A549 (cell line): ENCODE measurements at regions not wholly inside any gene's neighbourhood (a gene's known extent, or its start where the extent isn't known, plus 50 kb on each side); places are given as distances from the start of the nearest gene placed in this dataset.
A peak's percentile ranks its signal among the peaks of the same experiment; 100 is the strongest.

Experiments
- ATAC-seq, 2 experiments: fragments of 200-7000 bp in 1 of 2; fragments of >200 bp in 1 of 2; cut with Nextera tagmentation in 1 of 2; cut with Tn5 transposase in 1 of 2; 3 replicates each; pipeline versions ENCODE4 v1.8.0 to v1.9.1; 2018 to 2020; ENCODE audit warnings: mild to moderate bottlenecking in 1 of 2, moderate library complexity in 1 of 2
- CTCF ChIA-PET: fragments of 300-600 bp; sonication (Branson Sonifier 250); formaldehyde crosslinking; extraction: SDS; loops from one replicate; lab custom pipeline; 2021; ENCODE audit warnings: antibody characterized with exemption, inconsistent platforms; lab: Yijun Ruan, JAX
- POLR2A ChIA-PET: fragments of 350-600 bp; formaldehyde crosslinking; extraction: SDS; loops from one replicate; lab custom pipeline; 2021; ENCODE audit warnings: antibody characterized with exemption, inconsistent platforms; lab: Yijun Ruan, JAX
- DNase-seq, 2 experiments: peaks; one replicate each; pipeline versions ENCODE4 v3.0.0 to v3.0.0-alpha.2; 2011 to 2016; ENCODE audit warnings: low read depth in 1 of 2, low spot score in 1 of 2
- FAIRE-seq: peaks from 2 replicates; lab custom pipeline; 2011; peaks lifted over from hg19 to GRCh38; lab: Jason Lieb, UNC
- H3K27ac ChIP-seq, 2 experiments: fragments of >200 bp; sonication (Bioruptor Twin); formaldehyde crosslinking; 3 replicates each; pipeline ENCODE4 v1.5.1; 2016 to 2017
- H3K4me1 ChIP-seq: fragments of >200 bp; sonication (Bioruptor Twin); formaldehyde crosslinking; 3 replicates; pipeline ENCODE4 v1.6.1; 2016
- H3K4me2 ChIP-seq: fragments of >200 bp; sonication (Bioruptor Twin); formaldehyde crosslinking; 3 replicates; pipeline ENCODE4 v1.6.1; 2016
- H3K4me3 ChIP-seq: fragments of >200 bp; sonication (Bioruptor Twin); formaldehyde crosslinking; 3 replicates; pipeline ENCODE4 v1.5.1; 2016
- H3K9me3 ChIP-seq: fragments of >200 bp; sonication (Bioruptor Twin); formaldehyde crosslinking; 3 replicates; pipeline ENCODE4 v1.6.1; 2016
- CBX8 ChIP-seq: fragments of 200-600 bp; sonication (generic); IDR thresholded peaks from 2 replicates; pipeline ENCODE4 v1.6.1; 2016
- CHD2 ChIP-seq: fragments of 150-350 bp; IDR thresholded peaks from 2 replicates; pipeline ENCODE4 v1.6.1; 2014; ENCODE audit warnings: low read length; ENCODE audit not compliant: partially characterized antibody
- EHF ChIP-seq: fragments of 250-450 bp; sonication (Bioruptor Pico); IDR thresholded peaks from 2 replicates; pipeline ENCODE4 v1.5.0; 2020; ENCODE audit warnings: mild to moderate bottlenecking
- EHMT2 ChIP-seq: fragments of 200-600 bp; sonication (generic); IDR thresholded peaks from 2 replicates; pipeline ENCODE4 v1.6.1; 2016; ENCODE audit warnings: antibody characterized with exemption, low read depth, mild to moderate bottlenecking, moderate library complexity
- FOSL2 ChIP-seq, 2 experiments: fragments of 450-650 bp in 1 of 2; fragments of >200 bp in 1 of 2; sonication (Bioruptor Twin) in 1 of 2; formaldehyde crosslinking; IDR thresholded peaks; 2 replicates each; pipeline versions ENCODE4 v1.5.0 to v1.6.1; 2016 to 2020; ENCODE audit warnings: mild to moderate bottlenecking in 1 of 2, moderate library complexity in 1 of 2
- GATA3 ChIP-seq: IDR thresholded peaks from 2 replicates; pipeline ENCODE4 v1.6.1; 2012; ENCODE audit warnings: borderline replicate concordance
- HDAC2 ChIP-seq: fragments of 200-600 bp; sonication (generic); IDR thresholded peaks from 2 replicates; pipeline ENCODE4 v1.6.1; 2016
- HEYL ChIP-seq: fragments of 250-450 bp; sonication (Bioruptor Pico); IDR thresholded peaks from 2 replicates; pipeline ENCODE4 v1.8.0; 2021; ENCODE audit warnings: mild to moderate bottlenecking, moderate library complexity
- HOXB13 ChIP-seq: fragments of 250-450 bp; sonication (Bioruptor Pico); IDR thresholded peaks from 2 replicates; pipeline ENCODE4 v1.5.0; 2020; ENCODE audit warnings: low read depth, mild to moderate bottlenecking, moderate library complexity
- HOXB5 ChIP-seq: fragments of 250-450 bp; sonication (Bioruptor Pico); IDR thresholded peaks from 2 replicates; pipeline ENCODE4 v1.5.0; 2020; ENCODE audit warnings: mild to moderate bottlenecking, moderate library complexity
- JUNB ChIP-seq: fragments of >200 bp; sonication (Bioruptor Twin); formaldehyde crosslinking; IDR thresholded peaks from 2 replicates; pipeline ENCODE4 v1.6.1; 2016
- KDM1A ChIP-seq: fragments of 200-600 bp; sonication (generic); IDR thresholded peaks from 2 replicates; pipeline ENCODE4 v1.6.1; 2016; ENCODE audit warnings: low read depth, mild to moderate bottlenecking
- KDM5A ChIP-seq: fragments of 200-600 bp; sonication (generic); IDR thresholded peaks from 2 replicates; pipeline ENCODE4 v1.6.1; 2016; ENCODE audit warnings: antibody characterized with exemption, mild to moderate bottlenecking
- MAFK ChIP-seq: fragments of 450-650 bp; IDR thresholded peaks from 2 replicates; pipeline ENCODE4 v1.6.1; 2014; ENCODE audit not compliant: partially characterized antibody
- MYC ChIP-seq: IDR thresholded peaks from 2 replicates; pipeline ENCODE4 v1.6.1; 2012; ENCODE audit warnings: mild to moderate bottlenecking, inconsistent platforms, low read length, improper control_type of control experiment, borderline replicate concordance
- NR3C1 ChIP-seq: fragments of >200 bp; sonication (Bioruptor Twin); formaldehyde crosslinking; IDR thresholded peaks from 3 replicates; pipeline ENCODE4 v1.6.1; 2017
- PHF8 ChIP-seq: fragments of 200-600 bp; sonication (generic); IDR thresholded peaks from 2 replicates; pipeline ENCODE4 v1.6.1; 2016; ENCODE audit warnings: low read depth, mild to moderate bottlenecking, antibody characterized with exemption, moderate library complexity, borderline replicate concordance
- POLR2AphosphoS2 ChIP-seq: conservative IDR thresholded peaks from 2 replicates; pipeline ENCODE4 v1.6.1; 2012; ENCODE audit warnings: low read length, improper control_type of control experiment, inconsistent platforms
- RARB ChIP-seq: fragments of 250-450 bp; sonication (Bioruptor Pico); IDR thresholded peaks from 2 replicates; pipeline ENCODE4 v1.8.0; 2021; ENCODE audit warnings: mild to moderate bottlenecking, moderate library complexity
- RFX5 ChIP-seq: fragments of 450-650 bp; IDR thresholded peaks from 2 replicates; pipeline ENCODE4 v1.7.1; 2014; ENCODE audit warnings: antibody characterized with exemption, mild to moderate bottlenecking, moderate library complexity
- RNF2 ChIP-seq: fragments of 200-600 bp; sonication (generic); IDR thresholded peaks from 2 replicates; pipeline ENCODE4 v1.6.1; 2016; ENCODE audit warnings: low read depth, mild to moderate bottlenecking, antibody characterized with exemption, moderate library complexity, borderline replicate concordance
- SMC3 ChIP-seq: fragments of >200 bp; sonication (Bioruptor Twin); formaldehyde crosslinking; IDR thresholded peaks from 3 replicates; pipeline ENCODE4 v1.6.1; 2018; ENCODE audit warnings: inconsistent platforms
- SREBF2 ChIP-seq: fragments of 450-650 bp; IDR thresholded peaks from 2 replicates; pipeline ENCODE4 v1.6.1; 2014; ENCODE audit warnings: mild to moderate bottlenecking, moderate library complexity
- TFCP2L1 ChIP-seq: fragments of 250-450 bp; sonication (Bioruptor Pico); IDR thresholded peaks from 2 replicates; pipeline ENCODE4 v1.5.0; 2021; ENCODE audit warnings: mild to moderate bottlenecking
- TP53 ChIP-seq: fragments of 250-450 bp; sonication (Bioruptor Pico); IDR thresholded peaks from 2 replicates; pipeline ENCODE4 v1.5.0; 2021; ENCODE audit warnings: mild to moderate bottlenecking, moderate library complexity
- ZNF302 ChIP-seq: fragments of 250-450 bp; sonication (Bioruptor Pico); IDR thresholded peaks from 2 replicates; pipeline ENCODE4 v1.9.0; 2021; ENCODE audit warnings: inconsistent platforms, mild to moderate bottlenecking, moderate library complexity
- WGBS: methylation state at CpG from one replicate; pipeline ENCODE4 v1.1.6; 2017; ENCODE audit errors: missing lambda C conversion rate; 5-methylcytosine and 5-hydroxymethylcytosine counted together
- TF ChIP-seq, protein P1 (sequence below): fragments of 450-650 bp; IDR thresholded peaks from 2 replicates; pipeline ENCODE4 v1.6.1; 2014; ENCODE audit warnings: antibody characterized with exemption
- TF ChIP-seq, protein P2 (sequence below): fragments of >200 bp; sonication (Bioruptor Twin); formaldehyde crosslinking; IDR thresholded peaks from 3 replicates; pipeline ENCODE4 v1.6.1; 2016
- TF ChIP-seq, protein P3 (sequence below): IDR thresholded peaks from 2 replicates; pipeline ENCODE4 v1.6.1; 2012
- TF ChIP-seq, protein P4 (sequence below): fragments of 250-450 bp; sonication (Bioruptor Pico); IDR thresholded peaks from 2 replicates; pipeline ENCODE4 v1.5.0; 2021; ENCODE audit warnings: mild to moderate bottlenecking, moderate library complexity, borderline replicate concordance
- TF ChIP-seq, protein P5 (sequence below): fragments of >200 bp; sonication (Bioruptor Twin); formaldehyde crosslinking; IDR thresholded peaks from 2 replicates; pipeline ENCODE4 v1.6.1; 2016

DNA sequence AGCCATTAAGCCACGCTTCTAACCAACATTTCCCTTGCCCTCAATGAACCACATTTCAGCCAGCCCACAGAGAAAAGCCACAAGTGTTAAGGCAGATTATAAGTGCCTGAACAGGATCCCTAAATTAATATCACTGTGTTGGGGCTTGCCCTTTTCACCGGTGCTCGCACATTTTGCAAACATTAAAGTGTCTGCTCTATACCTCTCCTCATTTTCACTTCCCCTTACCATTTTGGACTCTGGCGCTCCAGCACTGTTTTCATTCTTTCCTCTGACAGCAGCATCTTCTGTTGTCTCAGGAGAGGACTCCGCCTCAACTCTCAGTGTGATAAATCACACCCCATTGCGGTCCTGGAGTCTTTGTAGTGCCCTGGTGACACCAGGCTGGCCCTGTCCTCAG is 274.2 kb downstream of the BAMBI start:
- H3K9me3 ChIP-seq = peaks cover 9% of the 10 kb centered on the region; the same call in 1 of the 3 replicates
- peaks cover 22% of the 10 kb centered on the region for H3K4me1 ChIP-seq
- no peak overlapping the region for H3K4me3 ChIP-seq
- ChIA-PET POLR2A (no interaction called here), CTCF (no interaction called here)
- no peak overlapping the region for H3K4me2 ChIP-seq
- FAIRE-seq (no peak), DNase-seq (no peak), ATAC-seq (no peak)
- TF ChIP-seq CBX8 = no peak
- TF ChIP-seq MAFK = no peak
- no peak for TF ChIP-seq TFCP2L1 (CRISPR knock-in tag)
- TF ChIP-seq HDAC2 = no peak
- TF ChIP-seq RARB (CRISPR knock-in tag) = no peak
- TF ChIP-seq HOXB5 (CRISPR knock-in tag) = no peak
- TF ChIP-seq FOSL2 (IDR thresholded peaks at IDR 0.05) = no peak
- TF ChIP-seq FOSL2 (CRISPR knock-in tag; IDR thresholded peaks at IDR 0.05) = no peak
- TF ChIP-seq PHF8 = no peak
- no peak for TF ChIP-seq RNF2
- TF ChIP-seq KDM1A = no peak
- no peak for TF ChIP-seq SMC3
- no peak for TF ChIP-seq POLR2AphosphoS2
- TF ChIP-seq, protein P1, sequence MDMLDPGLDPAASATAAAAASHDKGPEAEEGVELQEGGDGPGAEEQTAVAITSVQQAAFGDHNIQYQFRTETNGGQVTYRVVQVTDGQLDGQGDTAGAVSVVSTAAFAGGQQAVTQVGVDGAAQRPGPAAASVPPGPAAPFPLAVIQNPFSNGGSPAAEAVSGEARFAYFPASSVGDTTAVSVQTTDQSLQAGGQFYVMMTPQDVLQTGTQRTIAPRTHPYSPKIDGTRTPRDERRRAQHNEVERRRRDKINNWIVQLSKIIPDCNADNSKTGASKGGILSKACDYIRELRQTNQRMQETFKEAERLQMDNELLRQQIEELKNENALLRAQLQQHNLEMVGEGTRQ = no peak
- H3K27ac ChIP-seq = peak overlapping the region; percentile 7 to 55; a peak in 4 of 6 replicates
- WGBS = 80% methylated on average over 6 of the region's 6 CpGs

DNA sequence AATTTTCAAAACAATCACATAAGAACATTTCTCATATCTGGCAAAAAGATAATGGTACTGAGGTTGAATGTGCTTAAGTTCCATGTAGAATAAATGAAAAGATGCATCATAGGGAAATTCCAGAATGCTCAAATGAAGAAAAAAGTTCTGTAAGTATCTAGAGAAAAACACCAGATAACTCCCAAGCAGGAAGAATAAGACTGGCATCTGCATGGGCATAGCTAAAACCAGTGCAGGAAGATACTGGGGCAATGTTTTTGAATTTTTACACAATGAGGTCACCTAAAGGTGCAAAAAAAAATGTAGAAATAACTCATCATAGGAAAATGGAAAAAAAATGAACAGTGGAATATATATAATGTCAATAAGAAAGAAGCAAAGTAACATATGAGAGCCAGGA is 275.2 kb downstream of the BAMBI start:
- DNase-seq (no peak), FAIRE-seq (no peak)
- Histone ChIP-seq H3K27ac (no peak overlapping the region; a peak in 1 of 6 replicates), H3K4me1 (peaks cover 22% of the 10 kb centered on the region), H3K9me3 (peaks cover 9% of the 10 kb centered on the region; the same call in 1 of the 3 replicates)
- CTCF ChIA-PET = interaction anchor here (0.9 kb wide), 1 partner anchor 14 kb away, joined by 3 read pairs; no protein-coding TSS in a partner anchor
- POLR2A ChIA-PET = no interaction called here
- TF ChIP-seq GATA3 (no peak), EHMT2 (no peak), TP53 (no peak), HOXB13 (no peak), EHF (CRISPR knock-in tag) (no peak), RFX5 (no peak), KDM5A (no peak), CHD2 (no peak), ZNF302 (CRISPR knock-in tag) (no peak), NR3C1 (no peak), JUNB (no peak), SREBF2 (no peak), MYC (no peak), HEYL (no peak), MAFK (no peak)
- TF ChIP-seq, protein P2, sequence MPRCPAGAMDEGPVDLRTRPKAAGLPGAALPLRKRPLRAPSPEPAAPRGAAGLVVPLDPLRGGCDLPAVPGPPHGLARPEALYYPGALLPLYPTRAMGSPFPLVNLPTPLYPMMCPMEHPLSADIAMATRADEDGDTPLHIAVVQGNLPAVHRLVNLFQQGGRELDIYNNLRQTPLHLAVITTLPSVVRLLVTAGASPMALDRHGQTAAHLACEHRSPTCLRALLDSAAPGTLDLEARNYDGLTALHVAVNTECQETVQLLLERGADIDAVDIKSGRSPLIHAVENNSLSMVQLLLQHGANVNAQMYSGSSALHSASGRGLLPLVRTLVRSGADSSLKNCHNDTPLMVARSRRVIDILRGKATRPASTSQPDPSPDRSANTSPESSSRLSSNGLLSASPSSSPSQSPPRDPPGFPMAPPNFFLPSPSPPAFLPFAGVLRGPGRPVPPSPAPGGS = no peak
- TF ChIP-seq, protein P3, sequence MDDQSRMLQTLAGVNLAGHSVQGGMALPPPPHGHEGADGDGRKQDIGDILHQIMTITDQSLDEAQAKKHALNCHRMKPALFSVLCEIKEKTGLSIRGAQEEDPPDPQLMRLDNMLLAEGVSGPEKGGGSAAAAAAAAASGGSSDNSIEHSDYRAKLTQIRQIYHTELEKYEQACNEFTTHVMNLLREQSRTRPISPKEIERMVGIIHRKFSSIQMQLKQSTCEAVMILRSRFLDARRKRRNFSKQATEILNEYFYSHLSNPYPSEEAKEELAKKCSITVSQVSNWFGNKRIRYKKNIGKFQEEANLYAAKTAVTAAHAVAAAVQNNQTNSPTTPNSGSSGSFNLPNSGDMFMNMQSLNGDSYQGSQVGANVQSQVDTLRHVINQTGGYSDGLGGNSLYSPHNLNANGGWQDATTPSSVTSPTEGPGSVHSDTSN = no peak
- TF ChIP-seq, protein P4, sequence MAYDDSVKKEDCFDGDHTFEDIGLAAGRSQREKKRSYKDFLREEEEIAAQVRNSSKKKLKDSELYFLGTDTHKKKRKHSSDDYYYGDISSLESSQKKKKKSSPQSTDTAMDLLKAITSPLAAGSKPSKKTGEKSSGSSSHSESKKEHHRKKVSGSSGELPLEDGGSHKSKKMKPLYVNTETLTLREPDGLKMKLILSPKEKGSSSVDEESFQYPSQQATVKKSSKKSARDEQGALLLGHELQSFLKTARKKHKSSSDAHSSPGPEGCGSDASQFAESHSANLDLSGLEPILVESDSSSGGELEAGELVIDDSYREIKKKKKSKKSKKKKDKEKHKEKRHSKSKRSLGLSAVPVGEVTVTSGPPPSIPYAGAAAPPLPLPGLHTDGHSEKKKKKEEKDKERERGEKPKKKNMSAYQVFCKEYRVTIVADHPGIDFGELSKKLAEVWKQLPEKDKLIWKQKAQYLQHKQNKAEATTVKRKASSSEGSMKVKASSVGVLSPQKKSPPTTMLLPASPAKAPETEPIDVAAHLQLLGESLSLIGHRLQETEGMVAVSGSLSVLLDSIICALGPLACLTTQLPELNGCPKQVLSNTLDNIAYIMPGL (CRISPR knock-in tag) = no peak
- TF ChIP-seq, protein P5, sequence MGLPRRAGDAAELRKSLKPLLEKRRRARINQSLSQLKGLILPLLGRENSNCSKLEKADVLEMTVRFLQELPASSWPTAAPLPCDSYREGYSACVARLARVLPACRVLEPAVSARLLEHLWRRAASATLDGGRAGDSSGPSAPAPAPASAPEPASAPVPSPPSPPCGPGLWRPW = no peak
- TF ChIP-seq, all 56 proteins: peak for 0
- no peak for ATAC-seq
- Histone ChIP-seq H3K4me2 (no peak overlapping the region), H3K4me3 (no peak overlapping the region)
